Testis (tissue), 2 donors: ENCODE measurements at regions not wholly inside any gene's neighbourhood (a gene's known extent, or its start where the extent isn't known, plus 50 kb on each side); places are given as distances from the start of the nearest gene placed in this dataset.

Experiments used
- CTCF ChIP-seq, 3 experiments: fragments of 450-650 bp in 2 of 3; fragments of 200-600 bp in 1 of 3; sonication (generic) in 1 of 3; IDR thresholded peaks; one replicate each; pipeline ENCODE4 v1.5.1; 2016 to 2019; ENCODE audit warnings: antibody characterized with exemption in 3 of 3, mild to moderate bottlenecking in 2 of 3, moderate library complexity in 1 of 3
- POLR2A ChIP-seq: fragments of 450-650 bp; IDR thresholded peaks from one replicate; pipeline ENCODE4 v1.6.1; 2017; ENCODE audit warnings: antibody characterized with exemption, mild to moderate bottlenecking, moderate library complexity

DNA sequence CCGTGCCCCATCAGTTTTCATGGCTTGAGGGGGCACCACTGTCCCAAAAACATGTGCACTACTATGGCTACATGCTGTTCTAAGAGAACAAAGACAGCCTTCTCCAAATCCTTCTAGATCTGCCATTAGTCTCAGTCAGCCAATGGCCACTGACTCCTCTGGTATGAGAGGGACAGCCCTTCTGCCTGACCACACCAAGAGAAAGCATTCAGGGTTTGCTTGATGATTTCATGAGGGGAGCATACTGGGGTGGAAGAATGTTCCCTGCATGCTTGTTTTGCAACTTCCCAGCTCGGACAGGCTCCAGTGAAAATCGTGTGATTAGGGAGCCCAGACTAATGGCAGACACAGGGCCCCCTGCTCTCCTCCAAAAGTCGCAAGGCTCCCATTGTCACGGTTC, 199.6 kb upstream of the ALG10B start:
- TF ChIP-seq CTCF (IDR thresholded peaks at IDR 0.05) (no peak), POLR2A (no peak)
